Stomach (tissue), 4 donors: ENCODE measurements at regions not wholly inside any gene's neighbourhood (a gene's known extent, or its start where the extent isn't known, plus 50 kb on each side); places are given as distances from the start of the nearest gene placed in this dataset.

ENCODE experiments used
- POLR2A ChIP-seq, 4 donors: fragments of 450-650 bp; IDR thresholded peaks; one replicate each; pipeline ENCODE4 v1.6.1; 2016; ENCODE audit warnings: antibody characterized with exemption in 4 of 4, control low read depth in 2 of 4, mild to moderate bottlenecking in 1 of 4, moderate library complexity in 1 of 4
- TF ChIP-seq, protein P1 (sequence below), 7 experiments: fragments of 450-650 bp in 4 of 7; fragments of 200-600 bp in 3 of 7; sonication (generic) in 3 of 7; IDR thresholded peaks; one replicate each; pipeline ENCODE4 v1.5.1; 2016 to 2019; ENCODE audit warnings: antibody characterized with exemption in 7 of 7, control low read depth in 2 of 7, mild to moderate bottlenecking in 1 of 7

- TF ChIP-seq, protein P1, sequence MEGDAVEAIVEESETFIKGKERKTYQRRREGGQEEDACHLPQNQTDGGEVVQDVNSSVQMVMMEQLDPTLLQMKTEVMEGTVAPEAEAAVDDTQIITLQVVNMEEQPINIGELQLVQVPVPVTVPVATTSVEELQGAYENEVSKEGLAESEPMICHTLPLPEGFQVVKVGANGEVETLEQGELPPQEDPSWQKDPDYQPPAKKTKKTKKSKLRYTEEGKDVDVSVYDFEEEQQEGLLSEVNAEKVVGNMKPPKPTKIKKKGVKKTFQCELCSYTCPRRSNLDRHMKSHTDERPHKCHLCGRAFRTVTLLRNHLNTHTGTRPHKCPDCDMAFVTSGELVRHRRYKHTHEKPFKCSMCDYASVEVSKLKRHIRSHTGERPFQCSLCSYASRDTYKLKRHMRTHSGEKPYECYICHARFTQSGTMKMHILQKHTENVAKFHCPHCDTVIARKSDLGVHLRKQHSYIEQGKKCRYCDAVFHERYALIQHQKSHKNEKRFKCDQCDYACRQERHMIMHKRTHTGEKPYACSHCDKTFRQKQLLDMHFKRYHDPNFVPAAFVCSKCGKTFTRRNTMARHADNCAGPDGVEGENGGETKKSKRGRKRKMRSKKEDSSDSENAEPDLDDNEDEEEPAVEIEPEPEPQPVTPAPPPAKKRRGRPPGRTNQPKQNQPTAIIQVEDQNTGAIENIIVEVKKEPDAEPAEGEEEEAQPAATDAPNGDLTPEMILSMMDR (IDR thresholded peaks at IDR 0.05) = no peak
- no peak for TF ChIP-seq POLR2A (IDR thresholded peaks at IDR 0.05)
These were observed 279.5 kb upstream of the MGAT5 start for GRCh38 chr2:133974353-133974752.
